NT2/D1 (cell line): ENCODE measurements at regions not wholly inside any gene's neighbourhood (a gene's known extent, or its start where the extent isn't known, plus 50 kb on each side); places are given as distances from the start of the nearest gene placed in this dataset.
"Not testable (repeated sequence)": the region's sequence is repeated elsewhere in the genome, so short reads cannot be mapped to it uniquely, and the experiment has no call there.

Source experiments
- SUZ12 ChIP-seq: IDR thresholded peaks from 2 replicates; pipeline ENCODE4 v1.6.1; 2011; ENCODE audit not compliant: insufficient read length, insufficient read depth; ENCODE audit errors: extremely low read depth
- YY1 ChIP-seq: IDR thresholded peaks from 2 replicates; pipeline ENCODE4 v1.6.1; 2011; ENCODE audit not compliant: insufficient read length, insufficient read depth
- ZNF274 ChIP-seq: IDR thresholded peaks from 2 replicates; pipeline ENCODE4 v1.6.1; 2011; ENCODE audit warnings: mild to moderate bottlenecking, low read depth, low read length

- TF ChIP-seq YY1, ZNF274, SUZ12: not testable (repeated sequence)
These were observed 146.8 kb upstream of the IFNE start for GRCh38 chr9:21628954-21629353.
